ENCODE measurements at regions not wholly inside any gene's neighbourhood (a gene's known extent, or its start where the extent isn't known, plus 50 kb on each side); places are given as distances from the start of the nearest gene placed in this dataset.

DNA sequence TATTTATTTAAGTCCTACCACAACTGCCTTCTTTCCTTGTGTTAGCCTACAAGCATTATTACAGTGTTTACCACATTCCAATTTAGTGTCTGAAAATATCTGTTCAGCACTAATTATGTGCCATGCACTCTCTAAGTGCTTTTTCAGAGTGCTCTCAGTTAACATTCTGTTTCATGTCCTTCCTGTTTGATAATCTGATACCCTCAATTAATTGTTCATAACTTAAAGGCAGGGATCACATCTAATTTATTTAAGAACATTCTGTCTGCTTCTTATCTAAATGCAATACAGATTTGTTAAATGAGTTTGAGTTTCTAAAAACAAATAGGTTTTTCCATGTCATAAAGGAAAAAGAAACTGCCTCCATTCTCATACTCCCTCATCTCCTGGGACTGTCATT lies 649.6 kb upstream of the ATXN8OS start:
- dilution Hi-C loops (cut with MboI; ENCODE audit: extremely low pct_ligation_motif_present, low sequenced_read_pairs): no loop called here
- Histone ChIP-seq H3K4me3 (ENCODE audit: control insufficient read depth in 2 of 3, extremely low read depth in 1 of 3, insufficient read depth in 2 of 3, low read depth in 1 of 3, low read length in 3 of 3) (no peak overlapping the region), H3K4me2 (ENCODE audit: control insufficient read depth, extremely low read depth, insufficient read depth, low read depth, low read length) (no peak overlapping the region), H3K79me2 (ENCODE audit: control insufficient read depth, insufficient read depth, low read length) (no peaks in the 10 kb centered on the region), H3K27ac (ENCODE audit: control insufficient read depth, insufficient read depth, low read length) (no peak overlapping the region), H3K9ac (ENCODE audit: control insufficient read depth, extremely low read depth, insufficient read depth, low read length) (no peak overlapping the region), H4K20me1 (ENCODE audit: control insufficient read depth, extremely low read depth, insufficient read depth, low read length) (no peaks in the 10 kb centered on the region), H3K27me3 (ENCODE audit: control insufficient read depth, extremely low read depth, insufficient read depth, low read length) (no peaks in the 10 kb centered on the region), H2AFZ (ENCODE audit: control insufficient read depth, low read length) (no peak overlapping the region), H3K9me1 (ENCODE audit: control insufficient read depth, extremely low read depth, insufficient read depth, low read length) (no peaks in the 10 kb centered on the region), H3K9me3 (ENCODE audit: control insufficient read depth, low read depth, low read length) (no peaks in the 10 kb centered on the region), H3K4me1 (ENCODE audit: control insufficient read depth, extremely low read depth, insufficient read depth, low read length) (no peaks in the 10 kb centered on the region), H3K36me3 (ENCODE audit: control insufficient read depth in 2 of 2, extremely low read depth in 1 of 2, insufficient read depth in 2 of 2, low read length in 2 of 2) (no peaks in the 10 kb centered on the region)
- no peak for DNase-seq (ENCODE audit: low read depth, low spot score)
- FAIRE-seq: no peak
- no peak for TF ChIP-seq EZH2 (IDR thresholded peaks at IDR 0.05; ENCODE audit: low read length)
- TF ChIP-seq, protein P1, sequence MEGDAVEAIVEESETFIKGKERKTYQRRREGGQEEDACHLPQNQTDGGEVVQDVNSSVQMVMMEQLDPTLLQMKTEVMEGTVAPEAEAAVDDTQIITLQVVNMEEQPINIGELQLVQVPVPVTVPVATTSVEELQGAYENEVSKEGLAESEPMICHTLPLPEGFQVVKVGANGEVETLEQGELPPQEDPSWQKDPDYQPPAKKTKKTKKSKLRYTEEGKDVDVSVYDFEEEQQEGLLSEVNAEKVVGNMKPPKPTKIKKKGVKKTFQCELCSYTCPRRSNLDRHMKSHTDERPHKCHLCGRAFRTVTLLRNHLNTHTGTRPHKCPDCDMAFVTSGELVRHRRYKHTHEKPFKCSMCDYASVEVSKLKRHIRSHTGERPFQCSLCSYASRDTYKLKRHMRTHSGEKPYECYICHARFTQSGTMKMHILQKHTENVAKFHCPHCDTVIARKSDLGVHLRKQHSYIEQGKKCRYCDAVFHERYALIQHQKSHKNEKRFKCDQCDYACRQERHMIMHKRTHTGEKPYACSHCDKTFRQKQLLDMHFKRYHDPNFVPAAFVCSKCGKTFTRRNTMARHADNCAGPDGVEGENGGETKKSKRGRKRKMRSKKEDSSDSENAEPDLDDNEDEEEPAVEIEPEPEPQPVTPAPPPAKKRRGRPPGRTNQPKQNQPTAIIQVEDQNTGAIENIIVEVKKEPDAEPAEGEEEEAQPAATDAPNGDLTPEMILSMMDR (optimal IDR thresholded peaks at IDR 0.05 in 1 of 3, IDR thresholded peaks at IDR 0.05 in 1 of 3, conservative IDR thresholded peaks at IDR 0.05 in 1 of 3; ENCODE audit: extremely low read depth in 1 of 3, insufficient read depth in 2 of 3, low read length in 3 of 3): no peak

DNA sequence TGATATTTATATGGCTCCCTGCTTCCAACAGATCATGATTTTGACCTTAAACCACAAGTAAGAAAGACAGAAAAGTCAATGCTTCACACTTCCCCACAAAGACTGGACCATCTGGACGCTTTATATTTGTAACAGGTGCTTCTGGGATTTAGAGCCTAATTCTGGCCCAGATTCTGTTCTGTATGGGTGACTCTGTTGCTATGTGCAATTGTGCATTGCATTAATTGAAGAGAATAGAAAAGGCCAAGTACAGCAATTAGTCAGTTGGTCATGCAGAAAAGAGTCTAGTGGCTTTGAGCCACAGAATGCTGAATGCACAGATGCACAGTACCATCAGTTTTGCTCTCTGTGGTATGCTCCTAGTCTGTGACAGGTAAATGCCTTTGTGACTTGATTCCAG lies 657.4 kb upstream of the ATXN8OS start:
- no peak overlapping the region for H3K9ac ChIP-seq (ENCODE audit: control insufficient read depth, extremely low read depth, insufficient read depth, low read length)
- DNase-seq (ENCODE audit: low read depth, low spot score): no peak
- H3K9me1 ChIP-seq (ENCODE audit: control insufficient read depth, extremely low read depth, insufficient read depth, low read length): no peaks in the 10 kb centered on the region
- no peak overlapping the region for H3K4me2 ChIP-seq (ENCODE audit: control insufficient read depth, extremely low read depth, insufficient read depth, low read depth, low read length)
- no peaks in the 10 kb centered on the region for H3K27me3 ChIP-seq (ENCODE audit: control insufficient read depth, extremely low read depth, insufficient read depth, low read length)
- FAIRE-seq: no peak
- no peaks in the 10 kb centered on the region for H4K20me1 ChIP-seq (ENCODE audit: control insufficient read depth, extremely low read depth, insufficient read depth, low read length)
- H3K9me3 ChIP-seq (ENCODE audit: control insufficient read depth, low read depth, low read length): no peaks in the 10 kb centered on the region
- H3K4me3 ChIP-seq (ENCODE audit: control insufficient read depth in 2 of 3, extremely low read depth in 1 of 3, insufficient read depth in 2 of 3, low read depth in 1 of 3, low read length in 3 of 3): no peak overlapping the region
- no peaks in the 10 kb centered on the region for H3K36me3 ChIP-seq (ENCODE audit: control insufficient read depth in 2 of 2, extremely low read depth in 1 of 2, insufficient read depth in 2 of 2, low read length in 2 of 2)
- no peak overlapping the region for H3K27ac ChIP-seq (ENCODE audit: control insufficient read depth, insufficient read depth, low read length)
- no peaks in the 10 kb centered on the region for H3K4me1 ChIP-seq (ENCODE audit: control insufficient read depth, extremely low read depth, insufficient read depth, low read length)
- no peaks in the 10 kb centered on the region for H3K79me2 ChIP-seq (ENCODE audit: control insufficient read depth, insufficient read depth, low read length)
- H2AFZ ChIP-seq (ENCODE audit: control insufficient read depth, low read length): no peak overlapping the region
- no peak for TF ChIP-seq EZH2 (IDR thresholded peaks at IDR 0.05; ENCODE audit: low read length)
- TF ChIP-seq, protein P1 (optimal IDR thresholded peaks at IDR 0.05 in 1 of 3, IDR thresholded peaks at IDR 0.05 in 1 of 3, conservative IDR thresholded peaks at IDR 0.05 in 1 of 3; ENCODE audit: extremely low read depth in 1 of 3, insufficient read depth in 2 of 3, low read length in 3 of 3): no peak
- dilution Hi-C loops (cut with MboI; ENCODE audit: extremely low pct_ligation_motif_present, low sequenced_read_pairs): no loop called here

Measured in keratinocyte (primary cell).